Ovary (tissue), 7 donors: ENCODE measurements at regions not wholly inside any gene's neighbourhood (a gene's known extent, or its start where the extent isn't known, plus 50 kb on each side); places are given as distances from the start of the nearest gene placed in this dataset.

Source experiments
- DNase-seq, 5 donors: peaks; one replicate each; pipeline ENCODE4 v3.0.0-alpha.2; 2019 to 2020
- H3K27ac ChIP-seq, 2 donors: fragments of 200-600 bp; one replicate each; pipeline versions ENCODE4 v1.5.1 to v1.8.0; 2019 to 2022
- H3K27me3 ChIP-seq: fragments of 200-600 bp; one replicate; pipeline ENCODE4 v1.8.0; 2022
- H3K36me3 ChIP-seq: fragments of 200-600 bp; sonication (generic); one replicate; pipeline ENCODE4 v1.5.1; 2019
- H3K4me1 ChIP-seq: one replicate; pipeline ENCODE4 v1.8.1; 2013; ENCODE audit warnings: mild to moderate bottlenecking, moderate library complexity; ENCODE audit not compliant: insufficient read depth
- H3K4me3 ChIP-seq: fragments of 200-600 bp; sonication (generic); one replicate; pipeline ENCODE4 v1.5.1; 2017
- H3K9me3 ChIP-seq, 2 donors: fragments of 200-600 bp in 1 of 2; sonication (generic) in 1 of 2; one replicate each; pipeline versions ENCODE4 v1.5.1 to v1.8.1; 2013 to 2019; ENCODE audit warnings: mild to moderate bottlenecking in 1 of 2, moderate library complexity in 1 of 2
- CTCF ChIP-seq, 3 donors: fragments of 450-650 bp in 2 of 3; fragments of 200-600 bp in 1 of 3; IDR thresholded peaks; one replicate each; pipeline versions ENCODE4 v1.5.1 to v1.8.0; 2016 to 2022; ENCODE audit warnings: antibody characterized with exemption in 3 of 3, mild to moderate bottlenecking in 1 of 3
- EP300 ChIP-seq: sonication (generic); formaldehyde crosslinking; IDR thresholded peaks from one replicate; pipeline ENCODE4 v1.6.1; 2017; ENCODE audit warnings: antibody characterized with exemption
- POLR2A ChIP-seq: fragments of 450-650 bp; IDR thresholded peaks from one replicate; pipeline ENCODE4 v1.6.1; 2017; ENCODE audit warnings: antibody characterized with exemption, mild to moderate bottlenecking, moderate library complexity
- WGBS, 3 donors: extraction: QIAGEN DNeasy Blood & Tissue Kit in 1 of 3; methylation state at CpG; one replicate each; pipeline versions ENCODE4 v1.1.5 to v1.1.7; 2013 to 2017; 5-methylcytosine and 5-hydroxymethylcytosine counted together
- intact Hi-C, 4 donors: fragments of 100-400 bp; cut with DNase I; formaldehyde crosslinking; loops; one replicate each; pipeline versions ENCODE4 v1.11.0 to v1.15.1; 2022 to 2023
- donor health status: DM: no; HTN: no; CAD: no; lungs with moderate emphysema.
- donor health status: DM: no; HTN: no; CAD: no.
- donor health status: Bipolar disorder and iron deficiency.
- donor health status: DM: no; HTN: no; CAD: no.
- donor health status: DM: yes; HTN: yes; CAD: no.

- no peaks in the 10 kb centered on the region for H3K36me3 ChIP-seq
- no peaks in the 10 kb centered on the region for H3K9me3 ChIP-seq
- no peak overlapping the region for H3K4me3 ChIP-seq
- no peak for DNase-seq
- H3K27me3 ChIP-seq = no peaks in the 10 kb centered on the region
- no peaks in the 10 kb centered on the region for H3K4me1 ChIP-seq
- intact Hi-C loops = no loop called here
- TF ChIP-seq CTCF (IDR thresholded peaks at IDR 0.05) (no peak), POLR2A (no peak), EP300 (no peak)
- 35 to 42% (median 38%) methylated on average over 1 of the region's 1 CpG for WGBS, 3 donors
- H3K27ac ChIP-seq = no peak overlapping the region
These were observed 172.3 kb upstream of the HDDC2 start for GRCh38 chr6:125474061-125474460.

- no peak for DNase-seq
- H3K4me1 ChIP-seq = no peaks in the 10 kb centered on the region
- 43 to 52% (median 49%) methylated on average over 4 of the region's 4 CpGs for WGBS, 3 donors
- H3K9me3 ChIP-seq = no peaks in the 10 kb centered on the region
- H3K27me3 ChIP-seq = no peaks in the 10 kb centered on the region
- H3K36me3 ChIP-seq = no peaks in the 10 kb centered on the region
- TF ChIP-seq EP300 = no peak
- intact Hi-C loops = no loop called here
- H3K27ac ChIP-seq = no peak overlapping the region
- no peak overlapping the region for H3K4me3 ChIP-seq
These were observed 175.4 kb upstream of the HDDC2 start for GRCh38 chr6:125477156-125477555.

GRCh38 chr6:125477844-125478243 lies 176.1 kb upstream of the HDDC2 start:
- no peaks in the 10 kb centered on the region for H3K9me3 ChIP-seq
- no peaks in the 10 kb centered on the region for H3K4me1 ChIP-seq
- H3K27me3 ChIP-seq = no peaks in the 10 kb centered on the region
- 77 to 85% (median 80%) methylated on average over 3 of the region's 3 CpGs for WGBS, 3 donors
- intact Hi-C loops = no loop called here
- H3K4me3 ChIP-seq = no peak overlapping the region
- TF ChIP-seq CTCF (IDR thresholded peaks at IDR 0.05) (no peak), EP300 (no peak)
- H3K36me3 ChIP-seq = no peaks in the 10 kb centered on the region
- DNase-seq = no peak
- H3K27ac ChIP-seq = no peak overlapping the region

GRCh38 chr6:125480146-125480545 lies 178.4 kb upstream of the HDDC2 start:
- intact Hi-C loops = no loop called here
- Histone ChIP-seq H3K4me1 (no peaks in the 10 kb centered on the region), H3K4me3 (no peak overlapping the region), H3K36me3 (no peaks in the 10 kb centered on the region), H3K9me3 (no peaks in the 10 kb centered on the region), H3K27ac (no peak overlapping the region), H3K27me3 (no peaks in the 10 kb centered on the region)
- no peak for TF ChIP-seq EP300
- TF ChIP-seq CTCF (IDR thresholded peaks at IDR 0.05) = no peak
- no peak for TF ChIP-seq POLR2A
- DNase-seq = no peak
- WGBS, 3 donors = 74 to 80% (median 76%) methylated on average over 2 of the region's 2 CpGs

- no peaks in the 10 kb centered on the region for H3K36me3 ChIP-seq
- no peaks in the 10 kb centered on the region for H3K9me3 ChIP-seq
- intact Hi-C loops = no loop called here
- 58 to 68% (median 65%) methylated on average over 1 of the region's 1 CpG for WGBS, 3 donors
- H3K4me1 ChIP-seq = no peaks in the 10 kb centered on the region
- no peaks in the 10 kb centered on the region for H3K27me3 ChIP-seq
- DNase-seq = no peak
- TF ChIP-seq EP300 = no peak
- TF ChIP-seq POLR2A = no peak
- TF ChIP-seq CTCF (IDR thresholded peaks at IDR 0.05) = no peak
- no peak overlapping the region for H3K4me3 ChIP-seq
- H3K27ac ChIP-seq = no peak overlapping the region
These were observed 178.8 kb upstream of the HDDC2 start for GRCh38 chr6:125480571-125480970.
